DND-41 (cell line): ENCODE measurements at regions not wholly inside any gene's neighbourhood (a gene's known extent, or its start where the extent isn't known, plus 50 kb on each side); places are given as distances from the start of the nearest gene placed in this dataset.
"Not testable (repeated sequence)": the region's sequence is repeated elsewhere in the genome, so short reads cannot be mapped to it uniquely, and the experiment has no call there.

Experiments used
- ATAC-seq: fragments of 200-7000 bp; cut with Tn5 transposase; 3 replicates; pipeline ENCODE4 v1.9.1; 2021; ENCODE audit warnings: low read depth; ENCODE audit not compliant: insufficient read depth
- DNase-seq: peaks from one replicate; pipeline ENCODE4 v3.0.0-alpha.2; 2020
- H2AFZ ChIP-seq: 2 replicates; pipeline ENCODE4 v1.6.0; 2012; ENCODE audit warnings: low read depth, low read length
- H3K27ac ChIP-seq: 2 replicates; pipeline ENCODE4 v1.5.1; 2012; ENCODE audit warnings: low read length, inconsistent platforms
- H3K27me3 ChIP-seq: fragments of 200-600 bp; sonication (generic); 2 replicates; pipeline ENCODE4 v1.6.0; 2012; ENCODE audit warnings: low read length, mild to moderate bottlenecking, inconsistent platforms; ENCODE audit not compliant: insufficient read depth, poor library complexity
- H3K36me3 ChIP-seq: 2 replicates; pipeline ENCODE4 v1.5.1; 2012; ENCODE audit warnings: low read length, inconsistent platforms; ENCODE audit not compliant: insufficient read depth
- H3K4me1 ChIP-seq: 2 replicates; pipeline ENCODE4 v1.5.1; 2012; ENCODE audit warnings: mild to moderate bottlenecking, low read length; ENCODE audit not compliant: insufficient read depth
- H3K4me2 ChIP-seq: 2 replicates; pipeline ENCODE4 v1.6.0; 2012; ENCODE audit warnings: mild to moderate bottlenecking, moderate library complexity, low read length, inconsistent platforms; ENCODE audit not compliant: insufficient read depth
- H3K4me3 ChIP-seq, 2 experiments: fragments of 200-600 bp in 1 of 2; shearing (Covaris generic) in 1 of 2; 2 replicates each; pipeline ENCODE4 v1.5.1; 2012 to 2016; ENCODE audit warnings: inconsistent platforms in 2 of 2, low read length in 2 of 2, mild to moderate bottlenecking in 2 of 2, low read depth in 1 of 2, moderate library complexity in 1 of 2
- H3K79me2 ChIP-seq: 2 replicates; pipeline ENCODE4 v1.6.0; 2012; ENCODE audit warnings: low read length, inconsistent platforms; ENCODE audit not compliant: insufficient read depth
- H3K9ac ChIP-seq: 2 replicates; pipeline ENCODE4 v1.6.0; 2012; ENCODE audit warnings: low read depth, mild to moderate bottlenecking, inconsistent platforms, low read length, moderate library complexity
- H3K9me3 ChIP-seq: 2 replicates; pipeline ENCODE4 v1.5.1; 2012; ENCODE audit warnings: low read length, moderate library complexity, mild to moderate bottlenecking, inconsistent platforms; ENCODE audit not compliant: insufficient read depth, severe bottlenecking
- H4K20me1 ChIP-seq: 2 replicates; pipeline ENCODE4 v1.6.0; 2012; ENCODE audit warnings: low read length; ENCODE audit not compliant: insufficient read depth
- EZH2 ChIP-seq: IDR thresholded peaks from 3 replicates; pipeline ENCODE4 v1.6.1; 2012; ENCODE audit warnings: borderline replicate concordance, low read depth, mild to moderate bottlenecking, moderate library complexity, low read length, inconsistent platforms; ENCODE audit not compliant: severe bottlenecking
- TF ChIP-seq, protein P1 (sequence below): IDR thresholded peaks from 2 replicates; pipeline ENCODE4 v1.5.1; 2012; ENCODE audit warnings: borderline replicate concordance, low read length, moderate library complexity, mild to moderate bottlenecking; ENCODE audit not compliant: poor library complexity, severe bottlenecking; ENCODE audit errors: extremely low read depth

DNA sequence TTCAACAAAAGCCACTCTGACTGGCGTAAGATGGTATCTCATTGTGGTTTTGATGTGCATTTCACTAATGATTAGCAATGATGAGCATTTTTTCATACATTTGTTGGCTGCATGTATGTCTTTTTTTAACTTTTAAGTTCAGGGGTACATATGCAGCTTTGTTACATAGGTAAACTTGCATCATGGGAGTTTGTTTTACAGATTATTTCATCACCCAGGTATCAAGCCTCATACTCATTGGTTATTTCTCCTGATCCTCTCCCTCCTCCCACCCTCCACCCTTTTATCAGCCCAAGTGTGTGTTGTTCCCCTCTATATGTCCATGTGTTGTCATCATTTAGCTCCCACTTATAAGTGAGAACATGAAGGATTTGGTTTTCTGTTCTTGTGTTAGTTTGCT is 154.1 kb upstream of the POGK start:
- H3K27me3 ChIP-seq: no peaks in the 10 kb centered on the region
- H3K4me3 ChIP-seq: no peak overlapping the region
- H3K4me1 ChIP-seq: no peaks in the 10 kb centered on the region
- H3K79me2 ChIP-seq: no peaks in the 10 kb centered on the region
- no peaks in the 10 kb centered on the region for H3K9me3 ChIP-seq
- H4K20me1 ChIP-seq: no peaks in the 10 kb centered on the region
- H3K27ac ChIP-seq: no peak overlapping the region
- H3K9ac ChIP-seq: no peak overlapping the region
- no peak overlapping the region for H2AFZ ChIP-seq
- TF ChIP-seq, protein P1, sequence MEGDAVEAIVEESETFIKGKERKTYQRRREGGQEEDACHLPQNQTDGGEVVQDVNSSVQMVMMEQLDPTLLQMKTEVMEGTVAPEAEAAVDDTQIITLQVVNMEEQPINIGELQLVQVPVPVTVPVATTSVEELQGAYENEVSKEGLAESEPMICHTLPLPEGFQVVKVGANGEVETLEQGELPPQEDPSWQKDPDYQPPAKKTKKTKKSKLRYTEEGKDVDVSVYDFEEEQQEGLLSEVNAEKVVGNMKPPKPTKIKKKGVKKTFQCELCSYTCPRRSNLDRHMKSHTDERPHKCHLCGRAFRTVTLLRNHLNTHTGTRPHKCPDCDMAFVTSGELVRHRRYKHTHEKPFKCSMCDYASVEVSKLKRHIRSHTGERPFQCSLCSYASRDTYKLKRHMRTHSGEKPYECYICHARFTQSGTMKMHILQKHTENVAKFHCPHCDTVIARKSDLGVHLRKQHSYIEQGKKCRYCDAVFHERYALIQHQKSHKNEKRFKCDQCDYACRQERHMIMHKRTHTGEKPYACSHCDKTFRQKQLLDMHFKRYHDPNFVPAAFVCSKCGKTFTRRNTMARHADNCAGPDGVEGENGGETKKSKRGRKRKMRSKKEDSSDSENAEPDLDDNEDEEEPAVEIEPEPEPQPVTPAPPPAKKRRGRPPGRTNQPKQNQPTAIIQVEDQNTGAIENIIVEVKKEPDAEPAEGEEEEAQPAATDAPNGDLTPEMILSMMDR: no peak
- no peak for TF ChIP-seq EZH2
- DNase-seq (no peak), ATAC-seq (no peak)
- no peaks in the 10 kb centered on the region for H3K36me3 ChIP-seq
- H3K4me2 ChIP-seq: no peak overlapping the region

DNA sequence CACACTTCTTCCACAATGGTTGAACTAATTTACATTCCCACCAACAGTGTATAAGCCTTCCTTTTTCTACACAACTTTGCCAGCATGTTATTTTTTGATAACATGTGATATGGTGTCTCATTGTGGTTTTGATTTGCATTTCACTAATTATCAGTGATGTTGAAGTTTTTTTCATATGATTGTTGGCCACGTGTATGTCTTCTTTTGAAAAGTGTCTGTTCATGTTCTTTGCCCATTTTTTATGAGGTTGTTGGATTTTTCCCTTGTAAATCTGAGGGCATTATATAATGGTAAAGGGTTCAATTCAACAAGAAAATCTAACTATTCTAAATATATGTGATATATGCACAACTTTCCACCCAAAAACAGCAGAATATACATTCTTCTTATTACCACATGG is 153.4 kb upstream of the POGK start:
- not testable (repeated sequence) for H3K9me3 ChIP-seq, ATAC-seq, DNase-seq, H3K79me2 ChIP-seq, H3K4me1 ChIP-seq, H3K27me3 ChIP-seq, H3K27ac ChIP-seq, H4K20me1 ChIP-seq, H3K9ac ChIP-seq, H3K4me2 ChIP-seq, H2AFZ ChIP-seq, H3K36me3 ChIP-seq, H3K4me3 ChIP-seq

DNA sequence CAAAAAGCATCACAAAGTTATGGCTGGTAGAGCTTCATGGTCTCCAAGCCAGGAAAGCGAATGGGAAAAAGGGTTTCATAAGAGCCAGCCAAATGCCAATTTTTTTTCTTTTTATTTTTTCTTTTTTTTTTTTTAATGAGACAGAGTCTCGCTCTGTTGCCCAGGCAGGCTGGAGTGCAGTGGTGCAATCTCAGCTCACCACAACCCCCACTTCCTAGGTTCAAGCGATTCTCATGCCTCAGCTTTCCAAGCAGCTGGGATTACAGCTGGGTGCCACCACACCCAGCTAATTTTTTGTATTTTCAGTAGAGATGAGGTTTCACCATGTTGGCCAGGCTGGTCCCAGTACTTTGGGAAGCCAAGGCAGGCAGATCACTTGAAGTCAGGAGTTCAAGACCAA is 148.7 kb upstream of the POGK start:
- not testable (repeated sequence) for ATAC-seq, H2AFZ ChIP-seq, H3K36me3 ChIP-seq, DNase-seq, H3K4me3 ChIP-seq, H3K27ac ChIP-seq, H3K4me2 ChIP-seq, H3K9me3 ChIP-seq, H4K20me1 ChIP-seq, H3K9ac ChIP-seq, H3K4me1 ChIP-seq, H3K27me3 ChIP-seq, H3K79me2 ChIP-seq

DNA sequence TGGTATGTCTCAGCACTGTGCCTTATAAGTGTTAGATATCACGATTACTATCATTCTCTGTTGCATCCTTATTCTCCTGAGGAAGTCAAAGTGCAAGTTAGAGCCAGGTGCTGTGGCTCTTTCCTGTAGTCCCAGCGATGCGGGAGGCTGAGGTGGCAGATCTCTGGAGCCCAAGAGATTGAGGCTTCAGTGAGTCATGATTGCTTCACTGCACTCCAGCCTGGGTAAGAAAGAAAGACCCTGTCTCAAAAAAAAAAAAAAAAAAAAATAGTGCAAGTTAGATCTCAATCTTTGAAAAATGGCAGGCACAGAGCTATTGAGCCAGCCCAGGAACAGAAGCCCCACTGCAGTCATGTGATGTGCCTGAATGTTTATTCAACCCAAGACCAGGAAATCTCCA is 147.8 kb upstream of the POGK start:
- H2AFZ ChIP-seq: no peak overlapping the region
- no peak overlapping the region for H3K27ac ChIP-seq
- no peak overlapping the region for H3K4me3 ChIP-seq
- no peaks in the 10 kb centered on the region for H3K4me1 ChIP-seq
- H3K27me3 ChIP-seq: peaks cover 2% of the 10 kb centered on the region
- DNase-seq (no peak), ATAC-seq (no peak)
- no peaks in the 10 kb centered on the region for H3K36me3 ChIP-seq
- H4K20me1 ChIP-seq: no peaks in the 10 kb centered on the region
- H3K4me2 ChIP-seq: no peak overlapping the region
- no peak for TF ChIP-seq EZH2
- TF ChIP-seq, protein P1: no peak
- no peaks in the 10 kb centered on the region for H3K79me2 ChIP-seq
- no peak overlapping the region for H3K9ac ChIP-seq
- H3K9me3 ChIP-seq: no peaks in the 10 kb centered on the region

DNA sequence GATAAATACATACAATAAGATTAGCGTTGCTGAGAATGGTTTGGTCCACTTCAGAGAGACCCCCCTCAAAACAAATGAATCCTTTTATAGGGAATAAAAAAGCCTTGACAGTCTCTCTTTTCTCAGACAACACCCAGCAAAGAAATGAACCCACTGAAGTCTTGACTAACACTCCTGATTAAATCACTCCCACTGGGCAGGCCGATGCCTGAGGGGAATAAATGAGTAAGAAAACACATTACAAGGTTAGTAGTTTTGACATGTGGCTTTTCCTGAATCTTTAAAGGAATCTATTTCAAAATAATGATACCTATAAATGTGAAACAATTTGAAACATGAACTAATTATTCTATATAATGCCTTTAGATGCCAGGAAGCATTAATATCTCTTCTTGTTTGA is 146.9 kb upstream of the POGK start:
- H3K4me1 ChIP-seq: no peaks in the 10 kb centered on the region
- H3K27me3 ChIP-seq: peaks cover 2% of the 10 kb centered on the region
- H3K36me3 ChIP-seq: no peaks in the 10 kb centered on the region
- ATAC-seq (no peak), DNase-seq (no peak)
- no peak overlapping the region for H3K27ac ChIP-seq
- TF ChIP-seq, protein P1: no peak
- TF ChIP-seq EZH2: no peak
- no peak overlapping the region for H2AFZ ChIP-seq
- no peaks in the 10 kb centered on the region for H3K79me2 ChIP-seq
- no peak overlapping the region for H3K4me2 ChIP-seq
- H3K9me3 ChIP-seq: no peaks in the 10 kb centered on the region
- H3K4me3 ChIP-seq: no peak overlapping the region
- H3K9ac ChIP-seq: no peak overlapping the region
- H4K20me1 ChIP-seq: no peaks in the 10 kb centered on the region
